C1 segment of cervical spinal cord (tissue), 14 donors: ENCODE measurements at regions not wholly inside any gene's neighbourhood (a gene's known extent, or its start where the extent isn't known, plus 50 kb on each side); places are given as distances from the start of the nearest gene placed in this dataset.

Experiments used
- DNase-seq, 14 donors: peaks; one replicate each; lab custom pipeline; 2025; lab: John Stamatoyannopoulos, UW

DNA sequence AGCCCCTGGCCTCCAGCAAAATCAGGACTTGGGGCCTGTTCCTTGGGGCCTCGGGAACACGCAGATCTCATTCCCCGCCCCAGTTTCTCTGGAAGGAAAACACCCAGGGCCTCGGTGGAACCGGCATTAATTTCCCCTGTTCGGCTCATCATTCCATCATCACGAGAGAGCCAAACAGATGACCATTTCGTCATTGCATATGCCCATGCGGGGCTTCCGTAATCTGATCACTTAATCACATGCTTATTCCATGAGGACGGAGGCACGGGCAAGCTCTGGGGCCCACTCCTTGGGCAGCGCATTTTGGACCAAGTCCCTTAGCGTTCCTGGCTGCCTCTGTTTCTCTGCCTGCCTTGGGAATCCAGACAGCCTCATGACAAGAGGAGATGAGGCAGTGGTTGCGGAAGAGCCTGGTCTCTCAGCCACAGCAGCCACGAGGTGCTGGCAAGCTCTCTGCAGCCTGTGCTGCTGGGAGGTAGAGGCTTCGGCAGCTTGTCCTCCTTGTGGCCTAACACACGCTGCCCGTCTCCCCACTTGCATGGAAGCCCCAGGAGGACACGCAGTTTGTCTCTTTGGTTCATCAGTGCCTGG, 65.0 kb upstream of the IER5L start:
- DNase-seq: no peak

DNA sequence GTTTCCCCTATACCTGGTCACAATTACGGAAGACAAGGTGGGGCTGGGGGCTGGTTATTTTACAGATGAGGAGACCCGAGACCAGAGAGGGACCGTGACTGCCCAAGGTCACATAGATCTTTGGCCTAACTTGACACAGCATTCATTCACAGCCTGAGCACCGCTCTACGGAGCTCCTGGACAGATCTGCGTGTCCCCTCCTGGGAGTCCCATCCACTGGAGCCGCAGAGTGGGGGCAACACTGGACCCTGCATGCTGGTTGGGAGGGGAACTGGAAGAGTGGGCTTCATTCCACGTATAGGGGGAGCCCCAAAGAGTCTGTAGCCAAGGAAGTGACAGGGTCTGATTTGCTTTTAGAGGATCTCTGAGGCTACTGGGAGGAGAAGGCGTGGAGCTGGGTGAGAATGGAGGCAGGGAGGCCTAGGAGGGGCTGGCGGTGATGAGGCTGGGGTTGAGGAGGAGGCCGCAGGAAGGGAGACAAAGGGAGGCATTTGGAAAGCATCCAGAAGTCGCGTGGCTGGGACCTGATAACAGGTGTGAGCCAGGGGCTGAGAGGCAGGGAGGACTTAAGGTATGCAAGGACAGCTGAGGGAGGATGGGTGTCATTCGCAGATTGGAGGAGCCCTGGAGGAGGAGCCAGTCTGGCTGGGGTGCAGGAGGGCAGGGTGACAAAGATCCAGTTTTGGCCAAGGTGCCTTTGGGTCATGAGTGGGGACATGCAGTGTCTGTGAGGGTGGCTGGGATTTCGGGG, 64.3 kb upstream of the IER5L start:
- no peak for DNase-seq

DNA sequence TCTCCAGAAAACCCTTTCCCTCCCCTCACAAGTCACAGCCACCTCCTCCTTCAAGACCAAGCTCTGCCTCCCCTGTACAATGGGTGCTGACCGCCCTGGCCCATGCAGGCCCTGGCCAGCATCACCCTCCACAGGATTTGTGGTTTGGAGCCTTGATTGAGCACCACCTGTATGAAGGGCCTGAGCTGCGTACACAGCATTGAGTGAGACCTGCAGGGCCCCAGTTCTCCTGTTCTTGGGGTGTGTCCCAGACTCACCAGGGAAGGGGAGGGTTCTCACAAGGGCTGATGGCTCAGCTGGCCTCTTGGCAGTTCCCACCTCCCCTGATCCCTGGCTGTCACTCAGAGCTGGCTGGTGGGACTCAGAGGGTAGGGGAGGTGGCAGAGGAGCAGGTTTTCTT, 63.7 kb upstream of the IER5L start:
- no peak for DNase-seq

DNA sequence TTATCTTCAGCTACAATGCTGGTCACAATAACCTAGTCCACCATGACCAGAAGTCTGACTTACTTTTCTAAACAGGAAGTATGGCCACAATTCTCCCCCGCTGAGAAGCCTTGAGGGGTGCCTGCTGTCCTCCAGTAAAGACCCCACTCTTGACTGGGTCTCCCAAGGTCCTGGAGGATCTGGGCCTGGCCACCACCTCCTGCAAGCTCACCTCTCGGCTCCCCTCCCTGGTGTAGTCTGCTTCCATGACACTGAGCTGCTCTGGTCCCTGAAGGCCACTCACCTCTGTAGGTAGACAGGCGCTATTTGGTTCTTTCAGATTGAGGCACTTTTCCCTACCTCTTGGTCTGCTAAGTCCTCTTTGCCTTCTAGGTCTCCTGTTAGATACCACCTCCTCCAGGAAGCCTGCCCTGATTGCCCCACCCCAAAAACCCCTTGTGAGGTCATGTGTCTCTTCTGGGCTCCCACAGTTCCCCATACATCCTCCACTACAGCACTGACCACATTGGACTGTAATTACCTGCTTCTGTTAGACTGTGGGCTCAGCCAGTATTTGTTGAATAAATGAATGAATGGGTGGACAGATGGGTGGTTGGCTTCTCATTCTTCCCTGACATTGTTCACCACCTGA, 62.6 kb upstream of the IER5L start:
- DNase-seq: no peak

DNA sequence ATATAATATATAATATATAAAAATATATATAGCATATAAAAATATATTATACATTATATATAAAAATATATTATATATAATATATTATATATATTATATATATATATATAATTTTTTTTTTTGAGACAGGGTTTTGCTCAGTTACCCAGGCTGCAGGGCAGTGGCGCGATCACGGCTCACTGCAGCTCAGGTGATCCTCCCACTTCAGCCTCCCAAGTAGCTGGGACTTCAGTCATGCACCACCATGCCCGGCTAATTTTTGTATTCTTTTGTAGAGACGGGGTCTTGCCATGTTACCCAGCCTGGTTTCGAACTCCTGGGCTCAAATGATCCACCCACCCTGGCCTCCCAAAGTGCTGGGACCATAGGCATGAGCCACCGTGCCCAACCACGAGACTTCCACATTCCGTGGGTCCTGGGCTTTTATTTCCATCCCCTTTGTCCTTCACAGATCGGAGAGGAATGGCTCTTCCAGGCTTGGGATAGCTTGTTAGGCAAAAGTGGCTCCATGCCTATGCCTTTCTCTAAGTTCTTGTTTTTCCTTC, 62.0 kb upstream of the IER5L start:
- DNase-seq: no peak

DNA sequence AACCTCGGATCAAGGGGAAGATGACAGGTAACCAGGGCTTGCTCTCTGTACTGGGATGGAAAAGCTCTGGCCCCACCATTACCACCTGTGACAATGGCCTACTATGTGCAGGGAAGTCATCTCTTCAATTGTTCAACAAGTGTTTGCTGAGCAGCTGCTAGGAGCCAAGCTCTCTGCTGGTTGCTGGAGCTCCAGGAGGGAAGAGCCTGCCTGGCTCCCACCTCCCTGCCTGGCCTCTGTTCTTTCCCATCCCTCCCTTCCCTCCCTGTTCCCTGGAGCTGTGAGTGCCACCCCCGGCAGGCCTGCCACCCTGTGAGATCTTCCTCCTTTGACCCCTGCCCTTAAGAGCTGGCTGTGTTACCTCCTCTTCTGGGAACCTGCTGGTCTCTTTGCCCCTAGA, 59.7 kb upstream of the IER5L start:
- DNase-seq: no peak

DNA sequence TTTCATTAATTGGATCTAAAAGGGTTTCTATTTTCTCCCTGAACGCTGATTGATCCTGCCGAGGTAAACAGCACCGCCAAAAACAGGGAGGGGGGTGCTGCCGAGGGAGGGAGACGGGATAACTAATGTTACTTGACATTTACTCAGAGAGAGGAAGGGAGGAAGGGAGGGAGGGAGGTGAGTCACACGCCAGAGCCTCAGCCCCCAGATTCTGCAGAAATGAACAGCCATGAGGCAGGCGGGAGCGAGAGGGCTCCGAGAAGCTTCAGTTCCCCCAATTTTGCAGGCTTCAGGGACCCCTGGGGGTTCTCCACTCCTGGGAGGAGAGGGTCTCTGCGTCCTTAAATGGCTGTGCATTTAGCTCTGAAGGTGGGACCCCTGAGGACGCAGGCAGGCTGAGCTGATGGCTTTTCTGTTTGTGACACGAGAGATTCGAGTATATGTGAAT, 59.1 kb upstream of the IER5L start:
- DNase-seq: no peak

DNA sequence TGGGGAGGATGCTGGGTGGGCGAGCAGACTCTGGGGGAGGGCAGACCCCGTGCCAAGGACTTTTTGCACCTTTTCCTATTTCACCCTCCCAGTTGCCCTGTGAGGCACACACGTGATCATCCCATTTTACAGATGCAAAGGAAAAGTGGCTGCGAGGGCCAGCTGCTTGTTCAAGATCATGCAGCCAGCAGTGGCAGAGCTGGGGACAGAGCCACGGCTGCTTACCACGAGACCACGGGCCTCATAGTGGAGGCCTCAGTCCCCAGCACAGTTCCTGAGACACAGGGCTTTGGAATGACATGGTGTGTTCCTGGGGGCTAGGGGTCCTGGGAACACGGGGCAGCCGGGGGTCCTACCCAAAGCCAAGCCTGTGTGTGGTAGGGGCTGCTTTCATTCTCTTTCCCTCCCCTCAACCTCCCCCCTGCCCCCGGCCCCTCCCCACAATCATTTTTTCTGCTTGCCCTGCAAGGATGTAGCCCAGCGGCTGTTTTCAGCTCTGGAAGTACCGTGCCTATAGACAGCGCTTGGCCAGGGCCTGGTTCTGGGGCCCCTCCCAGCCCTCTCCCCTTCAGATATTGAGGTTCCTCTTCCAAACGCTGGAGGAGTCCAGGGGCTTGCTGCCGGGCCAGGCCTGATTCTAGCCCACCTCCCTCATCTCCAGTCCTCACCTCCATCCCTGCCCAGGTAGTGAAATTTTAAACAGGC, 58.5 kb upstream of the IER5L start:
- DNase-seq: no peak

DNA sequence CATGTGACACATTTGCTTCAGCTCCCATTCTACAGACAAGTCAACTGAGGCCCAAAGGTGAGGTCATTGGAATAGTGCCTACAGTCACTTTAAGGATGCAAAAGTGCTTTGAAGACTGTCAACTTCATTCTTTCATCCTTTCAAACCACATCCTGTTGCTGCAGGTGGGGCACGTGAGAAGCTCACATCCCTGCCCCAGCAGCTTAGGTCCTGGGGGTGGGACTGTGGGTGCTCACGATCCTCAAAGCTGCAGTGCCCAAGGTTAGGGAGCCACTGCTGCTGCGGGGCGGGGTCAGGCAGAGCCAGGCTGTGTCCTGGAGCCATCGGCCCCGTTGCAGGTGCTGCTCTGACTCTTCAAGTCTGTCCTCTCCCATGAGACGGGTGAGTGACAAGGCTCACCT, 57.9 kb upstream of the IER5L start:
- no peak for DNase-seq

DNA sequence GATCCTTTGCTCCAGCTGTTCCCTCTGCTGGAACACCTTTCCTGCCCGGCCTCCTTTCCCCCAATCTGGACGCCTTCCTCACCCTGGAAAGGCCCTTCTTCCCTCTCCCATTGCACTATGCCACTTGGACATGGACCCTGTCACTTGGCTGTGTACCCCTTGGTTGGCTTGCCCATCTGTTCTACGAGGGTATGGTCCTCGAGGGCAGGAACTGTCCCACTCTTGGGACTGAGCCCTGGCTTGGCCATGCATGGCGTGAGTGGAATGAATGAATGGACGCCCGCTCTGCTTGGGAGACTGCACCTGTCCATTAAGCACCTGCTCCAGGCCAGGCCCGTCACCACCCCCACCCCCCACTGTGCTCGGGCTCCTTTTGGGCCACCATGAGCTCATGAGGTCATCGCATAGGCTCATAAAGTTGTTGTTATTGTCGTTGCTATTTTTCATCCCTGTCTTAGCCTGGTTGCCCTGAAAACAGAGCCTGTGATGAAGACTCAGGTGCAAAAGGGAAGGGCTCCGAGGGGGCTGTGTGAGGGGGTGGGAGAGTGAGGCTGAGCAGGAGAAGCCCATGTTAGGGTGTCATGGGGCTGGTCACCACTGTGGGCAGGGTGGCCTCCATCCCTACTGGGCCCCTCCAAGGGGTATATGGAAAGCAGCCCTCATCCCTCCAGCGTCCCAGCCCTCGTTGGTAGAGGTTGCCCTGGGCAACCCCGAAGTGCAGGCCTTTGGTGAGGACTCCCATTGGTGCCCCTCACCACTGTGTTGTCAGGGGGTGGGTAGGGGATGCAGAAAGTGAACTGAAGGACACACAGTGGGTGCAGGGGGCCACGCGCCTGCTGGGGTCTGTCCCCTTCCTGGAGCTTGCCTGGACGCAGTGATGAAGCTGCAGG, 57.2 kb upstream of the IER5L start:
- no peak for DNase-seq

DNA sequence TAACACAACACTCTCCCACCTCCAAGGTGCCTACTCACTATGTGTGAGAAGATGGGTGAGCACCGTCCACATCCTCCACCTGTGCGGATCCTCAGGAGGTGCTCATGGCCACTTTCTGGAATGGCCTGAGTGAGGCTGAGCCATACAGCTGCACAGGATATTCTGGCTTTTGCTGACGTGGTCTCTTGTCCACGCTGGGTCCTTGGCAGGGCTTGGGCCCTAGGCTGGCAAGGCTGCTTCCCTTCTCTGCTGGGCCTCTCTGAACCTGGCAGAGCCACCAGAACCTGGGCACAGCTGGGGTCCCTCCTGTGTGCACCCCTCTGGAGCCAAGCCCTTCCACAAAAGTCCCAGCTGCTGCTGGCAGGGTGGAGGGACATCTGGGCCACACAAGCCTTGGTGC, 56.4 kb upstream of the IER5L start:
- DNase-seq: no peak

DNA sequence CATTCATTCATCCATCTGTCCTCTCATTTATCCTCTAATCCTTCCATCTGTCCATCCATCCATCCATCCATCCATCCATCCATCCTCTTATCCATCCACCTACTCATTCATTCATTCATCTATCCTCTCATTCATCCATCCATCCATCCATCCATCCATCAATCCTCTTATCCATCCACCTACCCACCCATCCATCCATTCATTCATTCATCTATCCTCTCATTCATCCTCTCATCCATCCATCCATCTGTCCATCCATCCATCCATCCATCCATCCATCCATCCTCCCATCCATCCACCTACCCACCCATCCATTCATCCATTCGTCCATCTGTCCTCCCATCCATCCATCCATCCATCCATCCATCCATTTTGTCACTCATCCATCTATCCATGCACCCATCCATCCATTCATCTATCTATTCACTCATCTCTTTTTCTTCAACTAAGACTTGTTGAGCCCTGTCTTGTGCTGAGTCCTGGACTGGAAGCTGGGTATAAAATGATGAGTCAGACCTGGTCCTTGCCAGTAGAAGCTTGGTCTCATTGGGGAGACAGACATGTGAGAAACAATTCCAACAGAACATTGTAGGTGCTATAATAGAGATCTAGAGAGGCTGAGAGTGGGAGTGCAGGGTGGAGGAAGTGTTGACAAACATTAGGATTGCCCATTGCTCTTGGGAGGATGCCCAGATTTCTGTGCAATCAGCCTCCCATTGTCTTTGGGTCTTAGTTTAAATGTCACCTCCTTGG, 55.0 kb upstream of the IER5L start:
- DNase-seq: no peak

DNA sequence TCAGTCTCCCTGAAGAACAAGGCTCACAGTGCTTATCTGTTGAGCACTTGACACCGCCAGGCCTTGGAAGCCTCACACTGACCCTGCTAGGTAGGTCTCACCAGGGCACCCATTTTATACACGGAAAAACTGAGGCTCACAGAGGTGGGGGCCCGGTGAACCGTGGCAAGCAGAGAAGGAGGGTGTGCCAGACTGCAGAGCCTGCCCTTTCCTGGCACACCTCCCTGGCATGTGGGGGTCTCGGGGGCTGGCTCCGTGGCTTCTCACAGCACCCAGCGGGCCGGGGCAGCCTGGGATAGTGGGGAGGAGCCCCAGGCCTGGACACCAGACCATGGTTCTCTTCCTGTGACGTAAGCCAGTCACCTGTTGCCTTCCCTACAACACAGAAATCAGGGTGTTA, 53.7 kb upstream of the IER5L start:
- DNase-seq: no peak

DNA sequence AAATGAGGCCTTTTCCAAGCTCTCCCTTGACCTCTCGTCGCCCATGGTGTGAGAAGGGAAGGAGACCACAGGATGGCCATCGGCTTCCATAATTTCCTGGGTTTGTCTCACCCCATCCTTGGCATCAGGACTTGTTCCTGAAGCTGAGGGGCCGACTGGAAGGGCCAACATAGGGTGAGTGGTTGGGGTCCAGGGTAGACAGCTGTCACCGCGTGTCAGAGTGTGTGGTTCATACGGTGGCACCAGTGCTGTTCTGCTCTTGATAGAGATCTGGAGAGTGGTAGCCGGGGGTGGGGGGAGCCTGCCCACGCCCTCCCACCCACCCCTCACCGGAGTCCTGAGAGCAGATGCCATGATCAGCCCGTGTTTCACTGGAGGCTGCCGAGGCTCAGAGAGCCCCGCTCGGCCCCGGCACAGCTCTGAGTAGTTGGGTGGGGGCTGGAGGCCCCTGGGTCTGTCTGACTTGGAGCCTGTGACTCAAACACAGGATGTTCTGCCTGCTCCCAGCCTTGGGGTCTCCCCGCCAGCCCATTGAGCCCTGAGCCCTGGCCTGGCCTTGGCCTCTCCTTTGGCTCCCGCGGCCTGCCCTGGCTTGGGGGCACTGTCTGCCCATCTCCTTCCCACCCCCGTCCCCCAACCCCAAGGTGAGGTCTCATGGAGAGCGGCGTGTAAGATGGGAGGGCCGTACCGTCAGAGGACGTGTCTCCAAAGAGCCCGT, 53.1 kb upstream of the IER5L start:
- no peak for DNase-seq

DNA sequence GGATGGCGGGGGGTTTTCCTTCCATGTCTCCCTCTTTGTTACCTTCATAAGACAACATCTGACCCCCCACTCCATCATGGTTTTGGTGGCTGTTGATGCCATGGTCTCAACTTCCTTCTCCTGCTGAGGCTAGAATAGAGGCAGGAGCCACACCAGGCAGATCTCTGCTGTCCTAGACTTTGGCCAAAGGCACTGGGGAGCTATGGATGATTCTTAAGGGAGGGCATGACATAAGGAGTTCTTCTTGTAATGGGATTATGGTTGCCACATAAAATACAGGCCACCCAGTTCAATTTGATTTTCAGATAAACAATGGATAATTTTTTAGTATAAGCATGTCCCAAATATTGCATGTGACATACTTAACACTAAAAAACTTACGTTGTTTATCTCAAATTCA, 52.2 kb upstream of the IER5L start:
- no peak for DNase-seq
